ENCODE measurements at regions not wholly inside any gene's neighbourhood (a gene's known extent, or its start where the extent isn't known, plus 50 kb on each side); places are given as distances from the start of the nearest gene placed in this dataset.
"Not testable (repeated sequence)": the region's sequence is repeated elsewhere in the genome, so short reads cannot be mapped to it uniquely, and the experiment has no call there.

- H3K27me3 Mint-ChIP-seq, result no peaks in the 10 kb centered on the region
- H3K4me3 Mint-ChIP-seq, result no peak overlapping the region
- peaks cover 5% of the 10 kb centered on the region for H3K9me3 Mint-ChIP-seq
- ATAC-seq, result no peak
- no peaks in the 10 kb centered on the region for H3K4me1 Mint-ChIP-seq
- H3K36me3 Mint-ChIP-seq, result no peaks in the 10 kb centered on the region
- H3K27ac Mint-ChIP-seq, result no peak overlapping the region
These were observed 127.8 kb downstream of the PCDH7 start for GRCh38 chr4:30847958-30848357.

GRCh38 chr4:30854531-30854930, 134.4 kb downstream of the PCDH7 start:
- H3K27ac Mint-ChIP-seq, result no peak overlapping the region
- no peaks in the 10 kb centered on the region for H3K36me3 Mint-ChIP-seq
- ATAC-seq, result no peak
- peaks cover 4% of the 10 kb centered on the region for H3K9me3 Mint-ChIP-seq
- no peaks in the 10 kb centered on the region for H3K4me1 Mint-ChIP-seq
- H3K4me3 Mint-ChIP-seq, result no peak overlapping the region
- H3K27me3 Mint-ChIP-seq, result no peaks in the 10 kb centered on the region

GRCh38 chr4:30855232-30855631, 135.1 kb downstream of the PCDH7 start:
- Mint-ChIP-seq H3K27ac (no peak overlapping the region), H3K27me3 (no peaks in the 10 kb centered on the region), H3K4me3 (no peak overlapping the region), H3K9me3 (peaks cover 4% of the 10 kb centered on the region), H3K36me3 (no peaks in the 10 kb centered on the region), H3K4me1 (no peaks in the 10 kb centered on the region)
- no peak for ATAC-seq

DNA sequence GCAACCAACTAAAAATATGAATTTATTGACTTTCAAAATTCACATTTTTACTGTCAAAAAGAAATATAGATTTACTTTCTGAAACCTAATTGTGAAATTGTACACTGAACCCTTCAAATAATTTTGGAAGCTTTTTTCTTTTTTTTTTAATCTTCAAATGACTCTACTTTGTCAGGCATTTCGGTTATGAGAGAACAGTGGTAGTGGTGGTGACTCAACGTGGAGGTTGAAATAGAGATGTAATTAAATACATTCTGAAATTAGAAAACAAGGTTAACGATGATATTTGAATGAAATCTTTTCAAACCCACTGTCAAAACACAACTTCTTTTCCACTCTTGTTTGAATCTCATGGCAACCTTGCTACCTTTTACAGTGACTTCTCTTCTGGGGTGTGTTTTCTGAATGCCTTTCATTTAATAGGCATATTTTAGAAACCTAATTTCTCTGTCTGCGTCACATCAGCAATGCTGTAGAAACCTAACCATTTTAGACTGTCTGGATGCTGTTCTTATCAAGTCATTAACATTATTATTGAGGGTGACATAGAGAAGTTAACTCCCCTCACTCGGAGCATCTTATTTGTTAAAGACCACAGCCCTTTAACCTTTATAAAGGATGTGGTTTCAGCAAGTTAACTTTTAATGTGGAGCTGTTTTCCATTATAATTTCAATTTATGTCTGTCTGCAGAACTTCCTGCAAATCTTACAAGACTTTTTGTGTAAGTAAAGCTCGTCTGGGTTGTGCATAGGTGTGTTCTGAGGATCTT, 136.8 kb downstream of the PCDH7 start:
- Mint-ChIP-seq H3K4me1 (no peaks in the 10 kb centered on the region), H3K4me3 (no peak overlapping the region), H3K9me3 (peaks cover 4% of the 10 kb centered on the region), H3K36me3 (no peaks in the 10 kb centered on the region), H3K27ac (no peak overlapping the region), H3K27me3 (no peaks in the 10 kb centered on the region)
- no peak for ATAC-seq

DNA sequence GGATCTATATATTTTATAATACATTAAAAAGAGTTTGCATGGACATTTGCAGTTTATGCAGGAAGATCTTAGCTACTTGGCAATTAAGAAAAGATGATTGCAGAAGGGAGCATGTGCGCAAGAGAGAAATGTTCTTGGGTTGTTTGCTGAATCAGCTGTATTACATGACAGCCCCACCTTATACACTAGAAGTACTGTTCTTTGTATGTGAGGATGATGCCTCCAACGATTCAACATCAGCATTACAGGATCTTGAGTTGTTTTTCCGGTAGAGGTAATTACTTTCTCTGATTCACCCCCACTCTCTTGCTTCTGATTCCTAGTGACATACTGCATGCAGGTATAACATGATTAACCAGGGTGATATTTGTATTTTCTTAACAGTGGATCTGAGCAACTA, 140.8 kb downstream of the PCDH7 start:
- no peak for ATAC-seq
- H3K36me3 Mint-ChIP-seq, result no peaks in the 10 kb centered on the region
- H3K27ac Mint-ChIP-seq, result no peak overlapping the region
- no peak overlapping the region for H3K4me3 Mint-ChIP-seq
- H3K27me3 Mint-ChIP-seq, result no peaks in the 10 kb centered on the region
- H3K4me1 Mint-ChIP-seq, result no peaks in the 10 kb centered on the region
- H3K9me3 Mint-ChIP-seq, result peaks cover 2% of the 10 kb centered on the region

DNA sequence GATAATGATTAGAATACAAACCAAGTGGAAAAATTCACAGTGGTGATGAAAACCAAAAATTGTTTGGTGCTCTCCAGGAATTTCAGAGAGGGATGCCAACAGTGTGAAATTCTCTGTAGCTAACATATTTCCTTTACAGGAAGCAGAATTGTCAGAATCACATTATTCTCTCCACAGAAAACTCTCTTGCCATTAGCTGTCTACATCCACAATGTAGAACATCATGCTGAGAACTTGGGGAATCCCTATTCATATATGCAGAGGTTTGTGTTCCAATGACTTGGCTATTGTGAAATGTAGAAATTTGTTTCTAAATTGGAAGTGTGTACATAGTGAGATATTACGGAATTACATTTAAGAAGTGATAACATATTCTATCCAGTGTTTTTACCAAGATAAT, 142.0 kb downstream of the PCDH7 start:
- no peaks in the 10 kb centered on the region for H3K27me3 Mint-ChIP-seq
- H3K4me1 Mint-ChIP-seq, result no peaks in the 10 kb centered on the region
- H3K36me3 Mint-ChIP-seq, result no peaks in the 10 kb centered on the region
- no peak overlapping the region for H3K27ac Mint-ChIP-seq
- no peak for ATAC-seq
- peaks cover 3% of the 10 kb centered on the region for H3K9me3 Mint-ChIP-seq
- H3K4me3 Mint-ChIP-seq, result no peak overlapping the region

GRCh38 chr4:30863021-30863420, 142.9 kb downstream of the PCDH7 start:
- Mint-ChIP-seq H3K27ac (no peak overlapping the region), H3K36me3 (no peaks in the 10 kb centered on the region), H3K4me3 (no peak overlapping the region), H3K4me1 (no peaks in the 10 kb centered on the region), H3K27me3 (no peaks in the 10 kb centered on the region), H3K9me3 (peaks cover 3% of the 10 kb centered on the region)
- ATAC-seq, result no peak

DNA sequence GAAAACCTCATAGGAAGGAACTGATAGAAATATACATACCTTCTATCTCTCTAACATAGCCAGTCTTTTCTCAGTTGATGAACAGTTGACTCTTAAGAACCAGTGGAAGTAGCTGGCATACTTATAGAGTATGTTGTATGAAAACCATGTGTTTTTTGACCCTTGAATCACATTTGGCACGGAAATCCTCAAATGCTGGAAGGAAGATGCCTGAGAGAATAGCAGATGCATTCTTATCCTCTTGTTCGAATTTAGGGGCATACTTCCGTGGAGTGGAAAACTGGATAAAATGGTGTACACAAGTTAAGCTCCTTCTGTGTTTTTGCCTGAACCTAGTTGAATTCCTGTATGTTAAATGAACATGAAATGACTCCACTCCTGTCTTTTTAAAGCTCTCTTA, 145.5 kb downstream of the PCDH7 start:
- Mint-ChIP-seq H3K4me3 (no peak overlapping the region), H3K9me3 (peaks cover 3% of the 10 kb centered on the region), H3K4me1 (no peaks in the 10 kb centered on the region), H3K27ac (no peak overlapping the region), H3K36me3 (no peaks in the 10 kb centered on the region), H3K27me3 (no peaks in the 10 kb centered on the region)
- ATAC-seq, result no peak

DNA sequence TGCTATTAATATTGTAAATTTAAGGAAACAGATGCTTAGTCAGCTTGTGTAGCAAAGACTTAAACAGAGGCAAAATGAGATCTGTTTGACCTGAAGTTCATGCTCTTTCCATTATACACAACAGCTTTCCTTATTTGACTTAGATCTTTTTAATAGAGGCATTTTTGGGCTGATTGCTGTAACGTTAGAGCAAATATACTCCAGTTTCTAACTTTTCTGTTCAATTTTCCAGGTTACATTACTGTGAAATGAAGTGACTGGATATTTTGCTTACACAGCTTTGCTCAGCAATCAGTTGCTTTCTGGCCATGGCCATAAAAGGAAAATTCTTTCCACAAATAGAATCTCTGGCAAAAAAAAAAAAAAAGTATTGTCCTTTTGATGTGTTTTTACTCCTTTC, 146.2 kb downstream of the PCDH7 start:
- H3K4me1 Mint-ChIP-seq, result no peaks in the 10 kb centered on the region
- H3K27me3 Mint-ChIP-seq, result no peaks in the 10 kb centered on the region
- H3K4me3 Mint-ChIP-seq, result no peak overlapping the region
- H3K27ac Mint-ChIP-seq, result no peak overlapping the region
- no peaks in the 10 kb centered on the region for H3K36me3 Mint-ChIP-seq
- peaks cover 3% of the 10 kb centered on the region for H3K9me3 Mint-ChIP-seq
- ATAC-seq, result no peak

GRCh38 chr4:30866907-30867306, 146.7 kb downstream of the PCDH7 start:
- Mint-ChIP-seq H3K36me3 (no peaks in the 10 kb centered on the region), H3K4me1 (no peaks in the 10 kb centered on the region), H3K9me3 (peaks cover 3% of the 10 kb centered on the region), H3K27me3 (no peaks in the 10 kb centered on the region), H3K27ac (no peak overlapping the region), H3K4me3 (no peak overlapping the region)
- ATAC-seq, result no peak

DNA sequence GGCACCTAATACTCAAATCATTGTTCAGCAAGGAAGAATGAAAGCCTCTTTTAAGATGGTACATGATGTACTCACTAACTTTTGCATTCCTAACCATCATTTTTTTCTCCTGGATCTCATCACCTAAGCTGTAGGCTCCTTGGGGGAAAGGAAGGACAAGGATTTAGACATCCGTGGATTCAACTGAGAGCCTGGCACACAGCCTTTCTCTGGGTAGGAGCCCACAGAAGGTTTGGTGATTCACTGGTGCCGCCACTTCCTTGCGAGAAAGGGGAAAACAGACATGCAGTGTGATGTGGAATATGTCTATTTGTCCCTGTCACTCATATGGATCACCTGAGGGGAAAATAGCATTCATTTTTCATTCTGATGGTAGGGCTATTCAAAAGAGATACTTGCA, 147.3 kb downstream of the PCDH7 start:
- H3K9me3 Mint-ChIP-seq, result peaks cover 3% of the 10 kb centered on the region
- ATAC-seq, result no peak
- H3K36me3 Mint-ChIP-seq, result no peaks in the 10 kb centered on the region
- no peak overlapping the region for H3K27ac Mint-ChIP-seq
- no peaks in the 10 kb centered on the region for H3K4me1 Mint-ChIP-seq
- no peaks in the 10 kb centered on the region for H3K27me3 Mint-ChIP-seq
- H3K4me3 Mint-ChIP-seq, result no peak overlapping the region

DNA sequence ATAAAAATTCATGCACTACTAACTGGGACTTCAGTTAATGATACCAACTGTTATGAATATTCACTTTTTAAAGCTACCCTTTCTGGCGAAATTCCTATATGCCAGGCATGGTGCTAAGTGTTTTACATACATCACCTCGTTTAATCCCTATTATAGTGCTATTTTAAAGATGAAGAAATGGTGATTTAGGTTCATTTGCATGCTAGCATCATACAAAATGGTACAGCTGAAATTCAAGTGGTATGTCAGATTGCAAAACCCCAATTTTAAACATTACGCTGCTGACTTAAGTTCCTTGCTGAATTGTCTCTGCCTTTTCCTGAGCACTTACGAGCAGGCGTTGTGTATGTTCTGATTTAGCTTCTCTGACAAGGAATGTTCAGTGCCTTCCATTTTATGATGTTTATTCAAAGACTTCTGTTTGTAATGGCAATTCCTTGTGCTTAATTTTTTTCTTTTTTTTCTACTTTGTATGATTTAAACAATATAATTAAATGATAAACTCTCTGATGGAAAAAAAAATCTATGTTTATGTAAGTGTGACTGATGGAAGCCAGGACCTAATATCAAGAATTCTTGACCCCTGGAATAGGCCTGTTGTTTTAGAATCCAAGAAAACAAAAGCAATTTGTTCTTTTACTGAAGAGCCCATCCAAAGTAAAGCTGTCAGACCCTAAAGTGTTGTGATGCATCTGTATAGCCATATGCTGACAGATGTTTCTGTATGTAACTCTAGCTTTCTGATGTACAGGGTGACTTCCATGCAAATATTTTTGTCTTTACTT, 148.1 kb downstream of the PCDH7 start:
- Mint-ChIP-seq H3K36me3 (no peaks in the 10 kb centered on the region), H3K9me3 (peaks cover 3% of the 10 kb centered on the region), H3K27ac (no peak overlapping the region), H3K4me3 (no peak overlapping the region), H3K4me1 (no peaks in the 10 kb centered on the region), H3K27me3 (no peaks in the 10 kb centered on the region)
- no peak for ATAC-seq

DNA sequence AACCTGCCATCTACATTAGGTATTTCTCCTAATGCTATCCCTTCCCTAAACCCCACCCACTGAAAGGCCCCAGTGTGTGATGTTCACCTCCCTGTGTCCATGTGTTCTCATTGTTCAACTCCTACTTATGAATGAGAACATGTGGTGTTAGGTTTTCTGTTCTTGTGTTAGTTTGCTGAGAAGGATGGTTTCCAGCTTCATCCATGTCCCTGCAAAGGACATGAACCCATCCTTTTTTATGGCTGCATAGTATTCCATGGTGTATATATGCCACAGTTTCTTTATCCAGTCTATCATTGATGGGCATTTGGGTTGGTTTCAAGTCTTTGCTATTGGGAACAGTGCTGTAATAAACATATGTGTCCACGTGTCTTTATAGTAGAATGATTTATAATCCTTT, 149.2 kb downstream of the PCDH7 start:
- not testable (repeated sequence) for H3K27me3 Mint-ChIP-seq, H3K4me3 Mint-ChIP-seq, ATAC-seq, H3K9me3 Mint-ChIP-seq, H3K4me1 Mint-ChIP-seq, H3K27ac Mint-ChIP-seq, H3K36me3 Mint-ChIP-seq

DNA sequence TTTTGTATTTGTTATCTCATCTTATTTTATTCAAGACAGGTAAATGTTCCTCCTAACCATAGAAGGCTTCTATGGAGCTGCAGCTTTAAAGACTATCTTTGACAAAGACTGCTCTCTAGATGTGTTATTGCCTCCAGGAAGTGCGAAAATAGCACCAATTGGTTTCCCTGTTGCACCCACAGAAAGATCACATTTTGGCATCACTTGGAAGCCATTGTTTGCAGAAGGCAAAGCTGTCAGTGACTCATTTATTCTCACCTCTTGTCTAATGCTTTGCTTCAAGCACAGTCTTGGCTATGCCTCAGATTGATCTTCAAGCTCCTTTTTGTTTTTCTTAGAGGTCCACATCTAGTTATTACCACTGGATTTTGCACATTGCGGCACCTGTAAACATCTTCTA, 150.3 kb downstream of the PCDH7 start:
- H3K4me1 Mint-ChIP-seq, result no peaks in the 10 kb centered on the region
- H3K27me3 Mint-ChIP-seq, result no peaks in the 10 kb centered on the region
- no peaks in the 10 kb centered on the region for H3K36me3 Mint-ChIP-seq
- no peak overlapping the region for H3K27ac Mint-ChIP-seq
- no peak for ATAC-seq
- H3K4me3 Mint-ChIP-seq, result no peak overlapping the region
- peaks cover 5% of the 10 kb centered on the region for H3K9me3 Mint-ChIP-seq

DNA sequence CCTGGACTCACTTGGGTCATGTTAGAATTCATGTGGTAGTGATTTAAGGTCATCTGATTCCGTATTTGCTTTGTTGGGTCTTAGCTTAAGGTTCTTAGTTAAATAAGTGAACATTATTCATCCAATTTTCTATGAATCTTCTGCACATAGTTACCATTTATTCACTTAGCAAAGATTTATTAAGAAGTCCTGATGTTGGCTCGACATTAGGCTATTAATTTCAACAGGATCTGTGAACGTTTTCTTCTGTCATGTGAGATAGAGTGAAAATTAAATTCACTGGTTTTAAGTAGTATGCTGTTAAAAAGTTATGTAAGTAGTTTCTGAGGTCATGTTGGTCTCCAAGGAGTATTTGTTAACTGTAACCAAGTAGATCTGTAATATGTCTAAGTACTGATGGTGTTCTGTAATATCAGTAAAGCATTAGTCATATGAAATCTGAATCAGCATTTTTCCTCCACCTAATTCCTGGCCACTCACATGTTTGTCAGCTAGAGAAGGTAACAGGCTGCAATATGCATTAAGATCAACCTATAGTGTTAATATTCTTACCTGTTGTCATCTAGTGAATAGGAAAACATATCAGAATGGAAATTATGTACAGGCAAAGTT, 155.6 kb downstream of the PCDH7 start:
- no peak overlapping the region for H3K27ac Mint-ChIP-seq

More for the DNA sequence above, 155.6 kb downstream of the PCDH7 start:
- H3K4me1 Mint-ChIP-seq, result no peaks in the 10 kb centered on the region
- H3K9me3 Mint-ChIP-seq, result peaks cover 6% of the 10 kb centered on the region
- H3K4me3 Mint-ChIP-seq, result no peak overlapping the region
- H3K36me3 Mint-ChIP-seq, result no peaks in the 10 kb centered on the region
- no peak for ATAC-seq
- no peaks in the 10 kb centered on the region for H3K27me3 Mint-ChIP-seq

Measured in stimulated activated memory B cell treated with anti-CD40 and anti-IgM and Interleukin-4, amounts not matched to agents 10 μg/mL and 1 μg/mL and 100 μg/mL, for 72 hours (primary cell).